PC-9 (cell line): ENCODE measurements at regions not wholly inside any gene's neighbourhood (a gene's known extent, or its start where the extent isn't known, plus 50 kb on each side); places are given as distances from the start of the nearest gene placed in this dataset.
"Not testable (repeated sequence)": the region's sequence is repeated elsewhere in the genome, so short reads cannot be mapped to it uniquely, and the experiment has no call there.

Experiments used
- BruUV-seq: library from RNA; stranded (reverse); fragments of 400-500 nt; replicated peaks from 2 replicates; lab custom pipeline; 2021; lab: Mats Ljungman, UMichigan
- CTCF ChIA-PET: fragments of 300-600 bp; sonication (Branson Sonifier 250); formaldehyde crosslinking; loops from one replicate; lab custom pipeline; 2022; ENCODE audit warnings: antibody characterized with exemption; lab: Charles Lee
- POLR2A ChIA-PET: fragments of 300-600 bp; sonication (Branson Sonifier 250); formaldehyde crosslinking; loops from one replicate; lab custom pipeline; 2022; ENCODE audit warnings: antibody characterized with exemption; ENCODE audit not compliant: unreplicated experiment; lab: Charles Lee
- DNase-seq, 2 experiments: peaks; one replicate each; pipeline versions ENCODE4 v3.0.0 to v3.0.0-alpha.2; 2015 to 2022; ENCODE audit warnings: mixed read lengths in 1 of 2
- H2AFZ ChIP-seq: fragments of 200-600 bp; sonication (generic); 2 replicates; pipeline ENCODE4 v1.8.1; 2017; ENCODE audit warnings: antibody characterized with exemption
- H3F3A ChIP-seq: fragments of 200-600 bp; sonication (generic); 2 replicates; pipeline ENCODE4 v1.8.1; 2017; ENCODE audit warnings: antibody characterized with exemption, mild to moderate bottlenecking, low read depth; ENCODE audit not compliant: insufficient read depth
- H3K27ac ChIP-seq: fragments of 200-600 bp; sonication (generic); 2 replicates; pipeline ENCODE4 v1.6.1; 2016; ENCODE audit warnings: mixed run types
- H3K27me3 ChIP-seq: fragments of 200-600 bp; sonication (generic); 2 replicates; pipeline ENCODE4 v1.6.1; 2016; ENCODE audit warnings: low read depth, mixed run types; ENCODE audit not compliant: insufficient read depth
- H3K36me3 ChIP-seq: fragments of 200-600 bp; sonication (generic); 2 replicates; pipeline ENCODE4 v1.6.1; 2016; ENCODE audit warnings: low read depth, mixed run types
- H3K4me1 ChIP-seq: fragments of 200-600 bp; sonication (generic); replicated peaks from 2 replicates; pipeline ENCODE4 v1.6.1; 2016; ENCODE audit warnings: mixed run types; ENCODE audit not compliant: insufficient read depth
- H3K4me2 ChIP-seq: fragments of 200-600 bp; sonication (generic); 2 replicates; pipeline ENCODE4 v1.6.1; 2017; ENCODE audit warnings: mixed run types
- H3K4me3 ChIP-seq: fragments of 200-600 bp; sonication (generic); 2 replicates; pipeline ENCODE4 v1.6.1; 2016; ENCODE audit warnings: mixed run types
- H3K79me2 ChIP-seq: fragments of 200-600 bp; sonication (generic); 2 replicates; pipeline ENCODE4 v1.6.1; 2017; ENCODE audit warnings: low read depth, mixed run types
- H3K9me2 ChIP-seq: fragments of 200-600 bp; sonication (generic); 2 replicates; pipeline ENCODE4 v1.8.1; 2017; ENCODE audit warnings: mild to moderate bottlenecking; ENCODE audit not compliant: insufficient read depth
- H3K9me3 ChIP-seq: fragments of 200-600 bp; sonication (generic); 2 replicates; pipeline ENCODE4 v1.8.1; 2016; ENCODE audit warnings: low read depth; ENCODE audit not compliant: insufficient read depth
- H4K20me1 ChIP-seq: fragments of 200-600 bp; sonication (generic); 2 replicates; pipeline ENCODE4 v1.8.1; 2017; ENCODE audit not compliant: insufficient read depth
- EZH2 ChIP-seq: fragments of 200-600 bp; sonication (generic); IDR thresholded peaks from 2 replicates; pipeline ENCODE4 v1.8.0; 2017; ENCODE audit warnings: antibody characterized with exemption, low read depth
- intact Hi-C: fragments of 100-400 bp; cut with micrococcal nuclease; formaldehyde crosslinking; loops from one replicate; pipeline ENCODE4 v1.10.0; 2022; ENCODE audit not compliant: unreplicated experiment
- TF ChIP-seq, protein P1 (sequence below): fragments of 200-600 bp; sonication (generic); conservative IDR thresholded peaks from 2 replicates; pipeline ENCODE4 v1.6.1; 2017; ENCODE audit warnings: mixed run types, antibody characterized with exemption, mild to moderate bottlenecking, moderate library complexity

- Histone ChIP-seq H2AFZ (no peak overlapping the region), H3K27me3 (no peaks in the 10 kb centered on the region), H4K20me1 (no peaks in the 10 kb centered on the region), H3K4me3 (no peak overlapping the region), H3K9me3 (no peaks in the 10 kb centered on the region), H3K79me2 (no peaks in the 10 kb centered on the region), H3K4me2 (no peak overlapping the region), H3K36me3 (no peaks in the 10 kb centered on the region), H3K27ac (no peak overlapping the region), H3F3A (no peaks in the 10 kb centered on the region), H3K9me2 (no peaks in the 10 kb centered on the region), H3K4me1 (no peaks in the 10 kb centered on the region)
- no peak for DNase-seq
- ChIA-PET CTCF (no interaction called here), POLR2A (no interaction called here)
- no TSS peak for BruUV-seq
- TF ChIP-seq, protein P1, sequence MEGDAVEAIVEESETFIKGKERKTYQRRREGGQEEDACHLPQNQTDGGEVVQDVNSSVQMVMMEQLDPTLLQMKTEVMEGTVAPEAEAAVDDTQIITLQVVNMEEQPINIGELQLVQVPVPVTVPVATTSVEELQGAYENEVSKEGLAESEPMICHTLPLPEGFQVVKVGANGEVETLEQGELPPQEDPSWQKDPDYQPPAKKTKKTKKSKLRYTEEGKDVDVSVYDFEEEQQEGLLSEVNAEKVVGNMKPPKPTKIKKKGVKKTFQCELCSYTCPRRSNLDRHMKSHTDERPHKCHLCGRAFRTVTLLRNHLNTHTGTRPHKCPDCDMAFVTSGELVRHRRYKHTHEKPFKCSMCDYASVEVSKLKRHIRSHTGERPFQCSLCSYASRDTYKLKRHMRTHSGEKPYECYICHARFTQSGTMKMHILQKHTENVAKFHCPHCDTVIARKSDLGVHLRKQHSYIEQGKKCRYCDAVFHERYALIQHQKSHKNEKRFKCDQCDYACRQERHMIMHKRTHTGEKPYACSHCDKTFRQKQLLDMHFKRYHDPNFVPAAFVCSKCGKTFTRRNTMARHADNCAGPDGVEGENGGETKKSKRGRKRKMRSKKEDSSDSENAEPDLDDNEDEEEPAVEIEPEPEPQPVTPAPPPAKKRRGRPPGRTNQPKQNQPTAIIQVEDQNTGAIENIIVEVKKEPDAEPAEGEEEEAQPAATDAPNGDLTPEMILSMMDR: no peak
- no peak for TF ChIP-seq EZH2
- intact Hi-C loops: loop anchor here (5.0 kb wide), 2 partner anchors 81 to 186 kb away; partner anchors contain the start of gene KYNU
These were observed 80.9 kb upstream of the KYNU start for GRCh38 chr2:142796588-142796987.

DNA sequence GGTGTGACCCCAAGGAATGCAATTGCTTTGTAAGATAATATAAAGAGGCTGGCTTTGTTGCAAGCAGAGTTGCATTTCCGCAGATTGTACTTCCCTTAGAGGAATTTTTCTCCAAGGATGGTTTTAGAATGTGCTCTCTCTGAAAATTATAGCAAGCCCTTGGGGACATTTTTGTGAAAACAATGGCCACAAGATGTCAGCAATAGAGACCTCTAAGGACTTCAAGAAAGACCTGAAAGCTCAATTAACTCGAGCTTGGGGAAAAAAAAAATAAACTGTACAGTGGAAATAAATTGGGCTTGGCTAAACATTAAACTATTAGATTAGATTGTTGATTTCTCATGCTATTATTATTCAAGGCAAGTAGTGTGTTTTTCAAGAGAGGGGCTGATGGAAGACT lies 81.3 kb upstream of the KYNU start:
- ChIA-PET POLR2A (no interaction called here), CTCF (no interaction called here)
- TF ChIP-seq EZH2: no peak
- TF ChIP-seq, protein P1: no peak
- Histone ChIP-seq H3K36me3 (no peaks in the 10 kb centered on the region), H3K4me3 (no peak overlapping the region), H4K20me1 (no peaks in the 10 kb centered on the region), H3K27ac (no peak overlapping the region), H3K27me3 (no peaks in the 10 kb centered on the region), H2AFZ (no peak overlapping the region), H3K4me2 (no peak overlapping the region), H3K79me2 (no peaks in the 10 kb centered on the region), H3K9me3 (no peaks in the 10 kb centered on the region), H3K9me2 (no peaks in the 10 kb centered on the region), H3F3A (no peaks in the 10 kb centered on the region), H3K4me1 (no peaks in the 10 kb centered on the region)
- intact Hi-C loops: loop anchor here (5.0 kb wide), 2 partner anchors 81 to 186 kb away; partner anchors contain the start of gene KYNU
- DNase-seq: no peak
- no TSS peak for BruUV-seq

- no peaks in the 10 kb centered on the region for H3K79me2 ChIP-seq
- intact Hi-C loops: loop anchor here (5.0 kb wide), 2 partner anchors 82 to 187 kb away; partner anchors contain the start of gene KYNU
- no peaks in the 10 kb centered on the region for H3K4me1 ChIP-seq
- no peak overlapping the region for H3K4me2 ChIP-seq
- H3F3A ChIP-seq: no peaks in the 10 kb centered on the region
- H3K9me3 ChIP-seq: no peaks in the 10 kb centered on the region
- H3K4me3 ChIP-seq: no peak overlapping the region
- no peak for DNase-seq
- no peak overlapping the region for H2AFZ ChIP-seq
- POLR2A ChIA-PET: no interaction called here
- no peak for TF ChIP-seq EZH2
- TF ChIP-seq, protein P1: no peak
- no peaks in the 10 kb centered on the region for H3K27me3 ChIP-seq
- no peak overlapping the region for H3K27ac ChIP-seq
- no peaks in the 10 kb centered on the region for H3K9me2 ChIP-seq
- CTCF ChIA-PET: no interaction called here
- BruUV-seq: no TSS peak
- no peaks in the 10 kb centered on the region for H3K36me3 ChIP-seq
- H4K20me1 ChIP-seq: no peaks in the 10 kb centered on the region
These were observed 82.6 kb upstream of the KYNU start for GRCh38 chr2:142794850-142795249.

- H4K20me1 ChIP-seq, H3K4me2 ChIP-seq, H3K36me3 ChIP-seq, H3F3A ChIP-seq, H3K4me1 ChIP-seq, H3K4me3 ChIP-seq, BruUV-seq, POLR2A ChIA-PET, CTCF ChIA-PET, H3K79me2 ChIP-seq, H3K9me3 ChIP-seq, H2AFZ ChIP-seq, H3K27me3 ChIP-seq, DNase-seq, H3K27ac ChIP-seq, intact Hi-C loops, H3K9me2 ChIP-seq: not testable (repeated sequence)
These were observed 85.1 kb upstream of the KYNU start for GRCh38 chr2:142792328-142792727.
